GM18517 (cell line): ENCODE measurements at regions not wholly inside any gene's neighbourhood (a gene's known extent, or its start where the extent isn't known, plus 50 kb on each side); places are given as distances from the start of the nearest gene placed in this dataset.

ENCODE experiments used
- ATAC-seq: cut with Tn5 transposase; IDR thresholded peaks from one replicate; pipeline ENCODE4 v1.9.1; 2021; ENCODE audit warnings: mild to moderate bottlenecking, moderate library complexity; ENCODE audit not compliant: unreplicated experiment

- no peak for ATAC-seq
Observed at GRCh38 chr15:31486506-31486905, 159.9 kb downstream of the KLF13 start.

- no peak for ATAC-seq
Observed at GRCh38 chr15:31486906-31487695, 160.5 kb downstream of the KLF13 start.

DNA sequence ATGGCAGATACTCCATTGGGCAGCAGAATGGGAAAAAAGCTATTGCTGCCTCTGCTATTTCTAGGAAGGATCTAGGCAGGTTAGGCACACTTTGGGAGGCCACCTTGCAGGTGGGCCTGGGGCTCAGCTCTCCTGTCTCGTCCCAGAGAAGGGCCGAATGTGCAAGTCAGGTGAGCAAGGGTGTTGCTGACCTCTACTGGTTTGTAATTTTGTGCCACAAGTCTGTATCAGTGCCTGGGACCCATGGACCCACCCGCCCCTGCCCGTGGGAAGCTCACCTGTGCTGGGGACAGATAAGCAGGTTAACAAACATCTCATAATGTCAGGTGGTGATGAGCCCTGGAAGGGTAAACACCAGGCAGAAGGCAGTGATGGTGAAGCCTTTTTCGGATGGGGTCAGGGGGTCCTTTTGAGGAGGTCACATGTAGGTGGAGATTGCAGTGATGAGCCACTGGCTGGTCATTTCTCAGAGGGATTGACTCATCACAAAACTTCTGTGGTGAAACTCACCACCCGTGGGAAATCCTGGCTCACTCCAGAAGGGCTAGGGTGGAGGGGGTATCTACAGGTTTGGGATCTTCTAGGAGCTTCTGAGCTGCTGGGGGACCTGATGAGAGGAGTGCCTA, 161.3 kb downstream of the KLF13 start:
- no peak for ATAC-seq

DNA sequence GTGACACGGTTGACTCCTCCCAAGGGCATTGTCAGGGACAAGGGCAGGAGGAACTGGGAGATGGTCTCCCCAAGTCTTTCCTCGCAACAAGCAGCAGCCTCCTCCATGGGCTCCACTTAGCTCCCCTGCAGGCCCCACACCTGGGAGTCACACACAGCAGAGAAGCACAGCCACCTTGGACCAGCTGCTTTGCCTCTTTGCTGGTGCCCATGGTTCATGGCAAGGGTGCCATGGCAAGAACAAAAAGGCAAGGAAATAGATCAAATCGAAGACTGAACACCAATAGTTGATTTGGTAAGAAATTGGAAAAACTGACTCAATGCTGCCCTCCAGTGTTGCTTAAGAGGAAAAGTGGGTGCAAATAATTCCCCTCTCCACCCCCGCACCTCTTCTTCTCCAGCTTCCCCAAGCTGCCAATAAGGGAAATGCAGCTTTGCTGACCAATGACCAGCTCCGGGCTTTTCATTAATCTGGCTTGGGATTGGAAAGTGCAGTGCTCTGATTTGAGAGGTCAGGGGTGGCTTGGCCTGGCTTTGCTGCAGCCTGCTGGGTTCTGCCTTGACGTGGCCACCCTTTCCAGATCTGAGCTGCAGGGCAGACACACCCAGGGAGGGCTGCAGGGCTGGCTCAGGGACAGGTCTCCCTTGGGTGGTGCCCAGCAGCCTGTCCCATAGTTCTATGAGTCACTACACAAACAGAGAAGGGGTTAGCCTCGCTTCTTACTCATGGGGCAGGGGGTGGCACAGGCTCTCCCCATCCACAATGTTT, 162.0 kb downstream of the KLF13 start:
- ATAC-seq = no peak

DNA sequence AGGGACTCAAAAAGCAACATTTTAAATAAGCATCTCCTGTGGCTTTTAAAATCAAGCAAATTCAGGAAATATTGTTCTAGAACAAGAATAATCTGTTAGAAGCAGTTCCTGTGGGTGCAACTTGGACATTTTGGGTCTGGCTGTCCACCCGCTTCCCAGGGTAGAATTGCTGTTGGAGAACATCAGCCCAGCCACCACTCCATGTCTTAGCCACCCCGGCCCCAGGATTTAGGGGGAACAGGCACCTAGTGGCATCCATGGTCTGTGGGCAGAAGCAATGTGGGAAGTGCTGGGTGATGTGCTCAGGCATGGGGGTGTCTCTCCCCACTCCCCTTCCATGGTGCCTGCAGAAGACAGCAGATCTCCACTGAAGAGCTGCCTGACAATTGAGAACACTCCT, 162.6 kb downstream of the KLF13 start:
- no peak for ATAC-seq

DNA sequence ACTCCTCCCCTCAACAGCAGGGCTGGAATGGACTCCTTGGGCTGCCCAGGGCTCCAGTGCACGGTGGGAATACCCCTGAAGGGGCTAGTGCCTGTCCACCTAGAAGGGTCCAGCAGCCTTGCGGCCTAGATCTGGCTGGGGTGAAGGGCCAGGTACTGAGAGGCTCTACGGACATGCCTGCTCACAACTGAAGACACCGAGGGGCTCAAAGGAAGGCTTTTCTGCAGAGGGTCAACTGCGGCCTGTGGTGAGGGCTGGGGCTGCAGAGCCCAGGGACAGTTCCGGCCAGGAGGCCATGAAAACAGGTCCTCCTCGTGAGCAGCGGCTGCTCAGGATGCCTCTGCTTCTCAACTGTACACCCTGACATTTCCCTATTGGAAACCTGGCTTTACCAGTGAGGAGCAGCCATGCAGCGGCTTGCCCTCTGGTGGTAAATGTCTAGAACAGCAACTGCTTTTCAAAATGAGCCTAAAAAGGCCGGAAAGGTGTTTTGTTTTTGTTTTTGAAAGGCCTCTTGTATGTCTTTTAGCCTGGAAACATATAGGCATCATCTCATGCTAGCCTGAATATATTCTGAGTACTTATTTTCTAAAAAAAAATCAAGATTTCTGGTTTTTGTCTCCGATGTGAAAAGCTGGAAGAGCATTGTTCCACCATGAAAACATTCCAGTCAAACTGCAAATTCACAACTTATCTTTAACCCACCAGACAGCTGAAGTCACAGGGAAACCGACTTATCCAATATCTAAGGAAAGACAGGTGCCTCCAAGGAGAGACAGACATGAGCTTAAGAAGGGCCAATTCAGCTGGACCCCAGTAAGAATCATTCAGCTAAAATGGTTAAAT, 163.4 kb downstream of the KLF13 start:
- no peak for ATAC-seq

DNA sequence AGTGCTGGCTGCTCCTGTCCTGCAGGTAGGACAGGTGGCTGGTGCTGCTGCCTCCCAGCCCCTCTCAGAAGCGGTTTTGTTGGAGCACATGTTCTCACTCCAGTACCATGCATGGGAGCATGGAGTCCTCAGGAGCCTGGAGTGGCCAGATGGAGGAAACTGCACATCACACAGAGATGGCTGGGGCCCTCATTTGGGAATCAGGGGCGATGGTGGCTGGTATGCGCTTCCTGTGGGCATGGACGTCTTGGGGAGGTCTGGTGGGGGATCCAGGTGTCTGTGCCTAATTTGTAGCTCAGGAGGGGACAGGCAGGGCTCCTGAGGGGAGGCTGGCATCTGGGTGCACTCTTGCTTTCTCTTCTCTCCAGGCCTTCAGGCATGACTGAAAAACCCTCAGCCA, 168.2 kb downstream of the KLF13 start:
- no peak for ATAC-seq

GRCh38 chr15:31495281-31495680, 168.6 kb downstream of the KLF13 start:
- ATAC-seq = no peak

DNA sequence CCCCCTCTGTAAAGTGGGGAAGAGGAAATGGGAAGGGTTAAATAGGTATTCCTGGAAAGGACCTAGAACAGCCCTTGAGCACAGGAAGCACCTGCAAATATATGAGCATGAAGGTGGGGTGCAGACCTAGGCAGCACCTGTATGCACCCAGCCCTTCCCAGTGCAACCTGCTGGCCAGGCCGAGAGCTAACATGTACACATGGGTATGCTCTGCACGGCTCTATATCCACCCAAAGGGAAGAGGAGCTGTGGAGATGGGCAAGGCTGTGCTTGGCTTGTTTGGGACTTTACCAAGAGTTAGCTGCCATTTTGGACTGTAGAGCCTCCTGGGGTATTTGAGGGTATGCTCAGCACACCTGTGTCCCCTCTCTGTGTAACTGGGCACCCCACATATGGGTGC, 171.2 kb downstream of the KLF13 start:
- no peak for ATAC-seq

DNA sequence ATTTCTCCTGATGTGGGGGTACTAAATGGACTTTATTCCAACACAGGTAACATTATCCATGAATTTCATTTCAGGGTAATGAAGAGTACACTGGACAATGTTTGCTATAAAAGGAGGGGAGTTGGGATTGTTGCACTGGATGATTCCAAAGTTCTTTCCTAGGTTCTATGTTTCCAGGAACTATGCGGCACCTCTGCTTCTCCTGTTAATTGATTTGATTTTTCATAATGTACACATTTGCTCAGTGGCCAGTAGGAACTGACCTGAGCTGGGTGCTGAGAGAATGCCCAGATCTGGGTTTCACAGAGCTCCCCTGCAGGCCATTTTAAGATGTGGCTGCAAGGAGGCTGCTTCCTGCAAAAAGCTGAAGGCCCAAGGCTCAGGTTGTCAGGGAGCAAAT, 171.7 kb downstream of the KLF13 start:
- no peak for ATAC-seq

GRCh38 chr15:31498756-31499155, 172.1 kb downstream of the KLF13 start:
- ATAC-seq = no peak

DNA sequence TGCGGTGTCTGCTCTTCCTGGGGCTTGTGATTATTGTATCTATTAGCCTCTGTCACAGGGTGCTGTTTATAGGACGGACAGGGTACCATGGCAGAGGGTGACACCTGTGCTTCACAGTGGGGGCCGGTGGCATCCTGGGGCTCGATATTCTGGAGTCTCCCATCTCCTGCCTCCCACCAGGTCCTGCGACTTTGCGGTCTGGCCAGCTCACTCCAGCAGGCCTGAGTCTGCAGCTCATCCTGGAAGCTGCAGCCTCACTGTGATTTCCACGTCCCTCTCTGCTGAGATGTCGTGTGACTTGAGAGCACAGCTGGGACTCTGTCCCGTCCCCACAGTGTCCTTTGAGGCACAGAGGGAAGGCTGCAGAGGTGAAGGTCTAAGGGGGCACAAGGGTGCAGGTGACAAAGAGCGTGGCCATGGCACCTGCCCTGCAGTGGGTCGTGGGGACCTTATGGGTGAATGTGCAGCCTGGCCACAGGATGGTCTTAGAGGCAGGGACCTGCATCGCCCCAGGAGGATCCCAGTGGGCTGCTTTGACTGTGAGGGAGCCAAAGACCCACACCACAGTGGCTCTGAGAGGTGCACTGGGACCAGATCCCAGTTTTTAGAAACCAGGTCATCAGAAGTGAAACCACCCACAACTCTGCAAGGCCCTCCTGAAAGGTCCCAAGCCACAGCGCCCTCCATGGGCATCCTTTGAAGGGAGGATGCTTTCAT, 172.8 kb downstream of the KLF13 start:
- no peak for ATAC-seq

GRCh38 chr15:31499953-31500765, 173.5 kb downstream of the KLF13 start:
- ATAC-seq = no peak

DNA sequence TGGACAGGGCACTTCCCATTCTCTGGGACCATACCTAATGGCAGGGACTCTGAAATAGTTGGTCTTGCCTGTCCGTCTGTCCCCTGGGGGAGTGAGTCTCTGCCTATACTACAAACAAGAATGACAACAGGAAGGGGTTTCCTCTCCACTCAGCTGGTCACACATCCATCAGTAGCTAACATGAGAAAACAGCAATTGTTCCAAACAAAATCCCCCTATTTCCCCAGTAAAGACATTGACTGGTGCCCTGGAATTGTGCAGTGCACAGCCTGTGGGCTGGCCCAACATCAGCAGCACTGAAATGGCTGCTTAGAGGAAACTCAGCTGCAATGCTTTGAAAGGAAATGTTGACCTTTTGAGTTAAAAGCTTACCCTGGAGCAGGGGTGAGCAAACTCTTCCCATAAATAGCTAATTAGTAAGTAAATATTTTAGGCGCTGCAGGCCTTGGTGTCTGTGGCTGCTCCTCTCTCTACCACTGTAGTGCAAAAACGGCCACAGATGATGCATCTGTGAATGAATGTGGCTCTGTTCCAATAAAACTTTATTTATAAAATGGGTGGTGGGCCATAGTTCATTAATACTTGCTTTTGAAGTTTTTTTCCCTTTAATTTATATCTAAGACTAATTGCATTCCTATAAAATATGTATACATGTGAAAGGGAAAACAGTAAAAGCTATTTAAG, 174.3 kb downstream of the KLF13 start:
- ATAC-seq = no peak

DNA sequence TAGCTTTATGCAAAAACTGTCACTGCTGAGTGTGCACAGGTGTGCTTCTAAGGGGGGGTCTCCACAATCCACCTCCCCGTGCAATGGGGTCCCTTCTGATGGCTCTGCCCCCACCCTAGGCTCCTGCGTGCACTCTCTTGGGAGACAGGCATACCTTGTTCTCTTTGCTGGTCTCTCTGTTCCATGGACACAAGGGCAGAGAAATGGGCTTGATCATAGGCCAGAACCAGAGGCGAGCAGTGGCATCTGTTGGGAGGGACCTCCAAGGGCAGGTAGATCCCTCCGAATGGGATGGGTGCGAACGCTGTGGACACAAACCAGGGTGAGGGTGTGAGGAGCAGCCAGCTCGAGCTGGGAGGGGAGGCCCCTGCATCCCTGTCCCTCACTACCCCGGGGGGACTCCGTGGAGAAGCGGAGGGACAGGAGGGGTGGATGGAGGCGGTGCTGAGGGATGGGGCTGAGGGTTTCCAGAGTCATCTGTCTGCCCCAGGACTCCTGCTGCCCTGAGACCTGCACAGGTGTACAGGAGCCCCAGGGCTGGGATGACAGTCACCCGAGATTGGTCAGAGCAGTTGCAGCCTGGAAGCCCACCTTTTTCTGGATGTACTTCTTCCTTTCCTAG, 175.0 kb downstream of the KLF13 start:
- no peak for ATAC-seq

- no peak for ATAC-seq
Observed at GRCh38 chr15:31502541-31503229, 176.1 kb downstream of the KLF13 start.

GRCh38 chr15:31503256-31503655, 176.6 kb downstream of the KLF13 start:
- no peak for ATAC-seq
